ENCODE measurements at regions not wholly inside any gene's neighbourhood (a gene's known extent, or its start where the extent isn't known, plus 50 kb on each side); places are given as distances from the start of the nearest gene placed in this dataset.

DNA sequence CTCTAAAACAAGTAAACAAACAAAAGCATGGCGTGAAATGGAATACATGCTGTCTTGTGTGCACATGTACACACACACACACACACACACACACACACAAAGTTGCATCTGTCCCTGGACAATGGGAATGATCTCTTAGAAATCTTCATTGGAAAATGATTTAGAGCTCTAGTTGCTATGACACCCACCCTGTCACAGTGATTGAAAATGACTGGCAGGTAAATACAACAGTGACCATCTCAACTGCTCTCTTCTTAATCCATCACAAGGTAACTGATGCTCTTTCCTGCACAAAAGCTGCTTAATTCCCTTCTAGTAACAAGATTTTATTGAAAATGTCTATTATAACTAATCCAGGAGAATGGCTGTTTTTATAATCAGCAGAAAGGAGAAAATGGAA lies 1011.7 kb upstream of the GYPC start:
- Histone ChIP-seq H2AFZ (no peak overlapping the region), H3K4me2 (no peak overlapping the region), H3K9me3 (ENCODE audit: insufficient read depth, low read depth) (no peaks in the 10 kb centered on the region), H3K4me3 (no peak overlapping the region), H3K27me3 (ENCODE audit: insufficient read depth, low read depth) (peaks cover 6% of the 10 kb centered on the region; the same call in 1 of the 2 replicates), H3K27ac (no peak overlapping the region), H4K20me1 (ENCODE audit: insufficient read depth) (no peaks in the 10 kb centered on the region), H3K9me2 (ENCODE audit: insufficient read depth) (no peaks in the 10 kb centered on the region), H3K79me2 (ENCODE audit: low read depth) (no peaks in the 10 kb centered on the region), H3K36me3 (ENCODE audit: low read depth) (no peaks in the 10 kb centered on the region), H3F3A (ENCODE audit: insufficient read depth, low read depth) (no peaks in the 10 kb centered on the region), H3K4me1 (replicated peaks; ENCODE audit: insufficient read depth) (no peaks in the 10 kb centered on the region)
- TF ChIP-seq, protein P1, sequence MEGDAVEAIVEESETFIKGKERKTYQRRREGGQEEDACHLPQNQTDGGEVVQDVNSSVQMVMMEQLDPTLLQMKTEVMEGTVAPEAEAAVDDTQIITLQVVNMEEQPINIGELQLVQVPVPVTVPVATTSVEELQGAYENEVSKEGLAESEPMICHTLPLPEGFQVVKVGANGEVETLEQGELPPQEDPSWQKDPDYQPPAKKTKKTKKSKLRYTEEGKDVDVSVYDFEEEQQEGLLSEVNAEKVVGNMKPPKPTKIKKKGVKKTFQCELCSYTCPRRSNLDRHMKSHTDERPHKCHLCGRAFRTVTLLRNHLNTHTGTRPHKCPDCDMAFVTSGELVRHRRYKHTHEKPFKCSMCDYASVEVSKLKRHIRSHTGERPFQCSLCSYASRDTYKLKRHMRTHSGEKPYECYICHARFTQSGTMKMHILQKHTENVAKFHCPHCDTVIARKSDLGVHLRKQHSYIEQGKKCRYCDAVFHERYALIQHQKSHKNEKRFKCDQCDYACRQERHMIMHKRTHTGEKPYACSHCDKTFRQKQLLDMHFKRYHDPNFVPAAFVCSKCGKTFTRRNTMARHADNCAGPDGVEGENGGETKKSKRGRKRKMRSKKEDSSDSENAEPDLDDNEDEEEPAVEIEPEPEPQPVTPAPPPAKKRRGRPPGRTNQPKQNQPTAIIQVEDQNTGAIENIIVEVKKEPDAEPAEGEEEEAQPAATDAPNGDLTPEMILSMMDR (conservative IDR thresholded peaks at IDR 0.05) = no peak
- no peak for TF ChIP-seq EZH2 (IDR thresholded peaks at IDR 0.05; ENCODE audit: low read depth)
- POLR2A ChIA-PET (ENCODE audit: unreplicated experiment) = no interaction called here
- intact Hi-C loops (cut with micrococcal nuclease; ENCODE audit: unreplicated experiment) = no loop called here
- DNase-seq = no peak
- CTCF ChIA-PET = no interaction called here
- no TSS peak for BruUV-seq (replicated peaks)

DNA sequence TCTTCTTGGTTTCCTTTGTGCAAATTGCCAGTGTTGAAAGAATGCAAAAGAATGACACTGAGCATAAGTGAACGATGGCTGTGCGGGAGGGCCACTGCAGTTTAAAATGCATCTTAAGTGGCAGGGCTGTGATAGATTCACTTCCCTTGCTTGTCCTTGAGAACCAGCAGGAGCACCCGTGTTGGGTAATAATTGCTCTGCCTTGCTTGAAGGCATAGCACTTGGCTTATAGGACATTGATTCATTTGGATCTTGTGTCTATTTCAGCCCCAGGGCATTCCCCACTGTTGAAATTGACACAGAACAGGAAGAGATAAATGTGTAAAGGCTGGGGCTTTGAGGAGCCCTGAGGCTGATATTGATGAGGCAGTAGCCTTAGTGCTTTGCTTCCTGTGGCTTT lies 1003.7 kb upstream of the GYPC start:
- BruUV-seq (replicated peaks) = no TSS peak
- Histone ChIP-seq H3K27ac (no peak overlapping the region), H3K4me2 (no peak overlapping the region), H3K9me2 (ENCODE audit: insufficient read depth) (no peaks in the 10 kb centered on the region), H3K9me3 (ENCODE audit: insufficient read depth, low read depth) (no peaks in the 10 kb centered on the region), H3K36me3 (ENCODE audit: low read depth) (no peaks in the 10 kb centered on the region), H3K4me1 (replicated peaks; ENCODE audit: insufficient read depth) (no peaks in the 10 kb centered on the region), H3F3A (ENCODE audit: insufficient read depth, low read depth) (no peaks in the 10 kb centered on the region), H3K4me3 (no peak overlapping the region), H2AFZ (no peak overlapping the region), H3K79me2 (ENCODE audit: low read depth) (no peaks in the 10 kb centered on the region), H4K20me1 (ENCODE audit: insufficient read depth) (no peaks in the 10 kb centered on the region), H3K27me3 (ENCODE audit: insufficient read depth, low read depth) (0 out of 2 replicates have a peak, but pooled peaks cover 4% of the 10 kb centered on the region)
- POLR2A ChIA-PET (ENCODE audit: unreplicated experiment) = no interaction called here
- CTCF ChIA-PET = no interaction called here
- DNase-seq = no peak
- intact Hi-C loops (cut with micrococcal nuclease; ENCODE audit: unreplicated experiment) = no loop called here
- TF ChIP-seq EZH2 (IDR thresholded peaks at IDR 0.05; ENCODE audit: low read depth) = no peak
- TF ChIP-seq, protein P1 (conservative IDR thresholded peaks at IDR 0.05) = no peak

DNA sequence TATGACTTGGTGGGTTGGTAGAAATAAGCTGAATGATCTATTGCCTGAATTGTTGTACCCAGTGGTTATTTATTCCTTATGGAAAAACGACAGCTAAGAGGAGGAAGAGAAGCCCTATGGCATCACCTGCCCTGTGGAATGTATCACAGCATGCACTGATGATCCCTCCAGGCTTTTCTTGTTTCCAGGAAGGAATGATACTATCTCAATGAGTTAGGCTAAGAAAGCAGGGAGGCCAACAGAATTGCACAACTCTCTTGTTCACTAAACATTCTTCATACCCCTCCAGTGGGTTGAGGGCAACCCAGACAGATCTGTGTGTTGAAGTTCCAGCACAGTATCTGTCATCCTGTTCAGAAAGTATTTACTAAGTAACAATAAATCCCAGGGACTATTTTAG lies 1001.7 kb upstream of the GYPC start:
- no peaks in the 10 kb centered on the region for H3K36me3 ChIP-seq (ENCODE audit: low read depth)
- no peaks in the 10 kb centered on the region for H3K9me3 ChIP-seq (ENCODE audit: insufficient read depth, low read depth)
- H3K4me1 ChIP-seq (replicated peaks; ENCODE audit: insufficient read depth) = no peaks in the 10 kb centered on the region
- no peak overlapping the region for H3K4me3 ChIP-seq
- ChIA-PET POLR2A (ENCODE audit: unreplicated experiment) (no interaction called here), CTCF (no interaction called here)
- H3F3A ChIP-seq (ENCODE audit: insufficient read depth, low read depth) = no peaks in the 10 kb centered on the region
- H4K20me1 ChIP-seq (ENCODE audit: insufficient read depth) = no peaks in the 10 kb centered on the region
- H3K9me2 ChIP-seq (ENCODE audit: insufficient read depth) = no peaks in the 10 kb centered on the region
- H3K27ac ChIP-seq = no peak overlapping the region
- 0 out of 2 replicates have a peak, but pooled peaks cover 4% of the 10 kb centered on the region for H3K27me3 ChIP-seq (ENCODE audit: insufficient read depth, low read depth)
- BruUV-seq (replicated peaks) = no TSS peak
- H2AFZ ChIP-seq = no peak overlapping the region
- H3K4me2 ChIP-seq = no peak overlapping the region
- TF ChIP-seq, protein P1 (conservative IDR thresholded peaks at IDR 0.05) = no peak
- no peak for TF ChIP-seq EZH2 (IDR thresholded peaks at IDR 0.05; ENCODE audit: low read depth)
- no peak for DNase-seq
- intact Hi-C loops (cut with micrococcal nuclease; ENCODE audit: unreplicated experiment) = no loop called here
- no peaks in the 10 kb centered on the region for H3K79me2 ChIP-seq (ENCODE audit: low read depth)

Data from PC-9 (cell line).